BJ (cell line): ENCODE measurements at regions not wholly inside any gene's neighbourhood (a gene's known extent, or its start where the extent isn't known, plus 50 kb on each side); places are given as distances from the start of the nearest gene placed in this dataset.

ENCODE experiments used
- CTCF ChIA-PET: fragments of 350-600 bp; formaldehyde crosslinking; extraction: SDS; loops from one replicate; lab custom pipeline; 2021; ENCODE audit warnings: antibody characterized with exemption, inconsistent platforms; lab: Yijun Ruan, JAX
- POLR2A ChIA-PET: fragments of 300-600 bp; sonication (Branson Sonifier 250); formaldehyde crosslinking; extraction: SDS; loops from one replicate; lab custom pipeline; 2021; ENCODE audit warnings: antibody characterized with exemption; lab: Charles Lee
- DNase-seq: peaks from one replicate; pipeline ENCODE4 v3.0.0-alpha.2; 2011; ENCODE audit warnings: low read depth
- H3K27me3 ChIP-seq: 2 replicates; pipeline ENCODE4 v1.6.0; 2011; ENCODE audit warnings: low read length; ENCODE audit not compliant: control insufficient read depth, insufficient read depth
- H3K36me3 ChIP-seq: 2 replicates; pipeline ENCODE4 v1.5.1; 2011; ENCODE audit warnings: low read length; ENCODE audit not compliant: control insufficient read depth, insufficient read depth
- H3K4me3 ChIP-seq: 2 replicates; pipeline ENCODE4 v1.5.1; 2011; ENCODE audit warnings: low read depth, mild to moderate bottlenecking, control low read depth, low read length
- CTCF ChIP-seq: IDR thresholded peaks from 2 replicates; pipeline ENCODE4 v1.5.1; 2011; ENCODE audit warnings: low read depth, mild to moderate bottlenecking, control low read depth, inconsistent platforms, low read length, moderate library complexity; ENCODE audit not compliant: insufficient read depth

GRCh38 chr7:52909131-52909530, 126.3 kb upstream of the POM121L12 start:
- no peak for TF ChIP-seq CTCF
- no peak for DNase-seq
- Histone ChIP-seq H3K36me3 (no peaks in the 10 kb centered on the region), H3K27me3 (no peaks in the 10 kb centered on the region), H3K4me3 (no peak overlapping the region)
- POLR2A ChIA-PET: no interaction called here
- CTCF ChIA-PET: interaction anchor here (1.0 kb wide), 1 partner anchor 18 kb away, joined by 3 read pairs; no protein-coding TSS in a partner anchor

- no peak for TF ChIP-seq CTCF
- H3K27me3 ChIP-seq: no peaks in the 10 kb centered on the region
- no peaks in the 10 kb centered on the region for H3K36me3 ChIP-seq
- ChIA-PET CTCF (no interaction called here), POLR2A (no interaction called here)
- DNase-seq: no peak
- no peak overlapping the region for H3K4me3 ChIP-seq
These were observed 137.7 kb upstream of the POM121L12 start for GRCh38 chr7:52897713-52898112.

- H3K27me3 ChIP-seq: no peaks in the 10 kb centered on the region
- H3K36me3 ChIP-seq: no peaks in the 10 kb centered on the region
- CTCF ChIA-PET: no interaction called here
- POLR2A ChIA-PET: no interaction called here
- DNase-seq: no peak
- no peak for TF ChIP-seq CTCF
- H3K4me3 ChIP-seq: no peak overlapping the region
These were observed 138.1 kb upstream of the POM121L12 start for GRCh38 chr7:52897288-52897687.

- ChIA-PET POLR2A (no interaction called here), CTCF (no interaction called here)
- DNase-seq: no peak
- no peaks in the 10 kb centered on the region for H3K36me3 ChIP-seq
- no peak for TF ChIP-seq CTCF
- H3K27me3 ChIP-seq: no peaks in the 10 kb centered on the region
- no peak overlapping the region for H3K4me3 ChIP-seq
These were observed 158.2 kb upstream of the POM121L12 start for GRCh38 chr7:52877240-52877639.

GRCh38 chr7:52876402-52876801, 159.0 kb upstream of the POM121L12 start:
- no peak for TF ChIP-seq CTCF
- ChIA-PET CTCF (no interaction called here), POLR2A (no interaction called here)
- no peaks in the 10 kb centered on the region for H3K27me3 ChIP-seq
- H3K36me3 ChIP-seq: no peaks in the 10 kb centered on the region
- H3K4me3 ChIP-seq: no peak overlapping the region
- no peak for DNase-seq
